KBM-7 (cell line): ENCODE measurements at regions not wholly inside any gene's neighbourhood (a gene's known extent, or its start where the extent isn't known, plus 50 kb on each side); places are given as distances from the start of the nearest gene placed in this dataset.
"Not testable (repeated sequence)": the region's sequence is repeated elsewhere in the genome, so short reads cannot be mapped to it uniquely, and the experiment has no call there.

Experiments
- DNase-seq: peaks from one replicate; pipeline ENCODE4 v3.0.0-alpha.2; 2015
- in situ Hi-C: fragments of 300-500 bp; cut with MboI; formaldehyde crosslinking; loops from 2 replicates; pipeline ENCODE4 v1.14.3; 2020; ENCODE audit warnings: low sequenced_read_pairs, low pct_unique_long_range_greater_than_20kb, mixed read lengths

- in situ Hi-C loops, DNase-seq: not testable (repeated sequence)
Measured at GRCh38 chrY:3297235-3297634, 281.6 kb upstream of the TGIF2LY start.

GRCh38 chrY:3319988-3320387, 258.9 kb upstream of the TGIF2LY start:
- in situ Hi-C loops, DNase-seq: not testable (repeated sequence)

- DNase-seq, in situ Hi-C loops: not testable (repeated sequence)
Measured at GRCh38 chrY:3367535-3367934, 211.3 kb upstream of the TGIF2LY start.

- in situ Hi-C loops, DNase-seq: not testable (repeated sequence)
Measured at GRCh38 chrY:3368459-3368858, 210.4 kb upstream of the TGIF2LY start.

- in situ Hi-C loops, DNase-seq: not testable (repeated sequence)
Measured at GRCh38 chrY:3391508-3391907, 187.4 kb upstream of the TGIF2LY start.

- in situ Hi-C loops, DNase-seq: not testable (repeated sequence)
Measured at GRCh38 chrY:3404241-3404640, 174.6 kb upstream of the TGIF2LY start.

GRCh38 chrY:3405585-3405984, 173.3 kb upstream of the TGIF2LY start:
- in situ Hi-C loops, result not testable (repeated sequence)
- DNase-seq, result peak; percentile 27

GRCh38 chrY:3406896-3407452, 171.9 kb upstream of the TGIF2LY start:
- DNase-seq, in situ Hi-C loops: not testable (repeated sequence)

GRCh38 chrY:3410322-3410892, 168.5 kb upstream of the TGIF2LY start:
- DNase-seq, in situ Hi-C loops: not testable (repeated sequence)
